Mesenchymal stem cell (in vitro differentiated cells and primary cell): ENCODE measurements at regions not wholly inside any gene's neighbourhood (a gene's known extent, or its start where the extent isn't known, plus 50 kb on each side); places are given as distances from the start of the nearest gene placed in this dataset.
"Not testable (repeated sequence)": the region's sequence is repeated elsewhere in the genome, so short reads cannot be mapped to it uniquely, and the experiment has no call there.

Experiments used
- DNase-seq: peaks from one replicate; pipeline ENCODE4 v3.0.0-alpha.2; 2013
- H2AFZ ChIP-seq: one replicate; pipeline ENCODE4 v1.6.1; 2013; ENCODE audit warnings: low read depth, mild to moderate bottlenecking, control low read depth, inconsistent platforms, low read length, moderate library complexity
- H2AK5ac ChIP-seq: 2 replicates; pipeline ENCODE4 v1.6.1; 2013; ENCODE audit warnings: low read length, moderate library complexity, mild to moderate bottlenecking, inconsistent platforms; ENCODE audit not compliant: severe bottlenecking
- H2BK120ac ChIP-seq: one replicate; pipeline ENCODE4 v1.6.1; 2013; ENCODE audit warnings: low read depth, mild to moderate bottlenecking, inconsistent platforms, low read length, moderate library complexity
- H2BK12ac ChIP-seq, 2 experiments: one replicate each; pipeline ENCODE4 v1.6.1; 2013; ENCODE audit warnings: inconsistent platforms in 2 of 2, low read length in 2 of 2, mild to moderate bottlenecking in 2 of 2, moderate library complexity in 2 of 2, control low read depth in 1 of 2
- H2BK15ac ChIP-seq: one replicate; pipeline ENCODE4 v1.6.1; 2013; ENCODE audit warnings: mild to moderate bottlenecking, low read depth, inconsistent platforms; ENCODE audit not compliant: poor library complexity, severe bottlenecking
- H2BK5ac ChIP-seq: 2 replicates; pipeline ENCODE4 v1.6.1; 2013; ENCODE audit warnings: low read depth, mild to moderate bottlenecking, low read length, control low read depth, inconsistent platforms; ENCODE audit not compliant: poor library complexity, severe bottlenecking
- H3K14ac ChIP-seq, 2 experiments: one replicate each; pipeline ENCODE4 v1.6.1; 2013; ENCODE audit warnings: inconsistent platforms in 2 of 2, low read length in 2 of 2, control low read depth in 1 of 2, mild to moderate bottlenecking in 1 of 2, moderate library complexity in 1 of 2
- H3K18ac ChIP-seq, 2 experiments: one replicate each; pipeline ENCODE4 v1.6.1; 2013; ENCODE audit warnings: inconsistent platforms in 2 of 2, low read length in 2 of 2, control low read depth in 1 of 2, low read depth in 1 of 2, mild to moderate bottlenecking in 1 of 2
- H3K23ac ChIP-seq, 2 experiments: one replicate each; pipeline ENCODE4 v1.6.1; 2013; ENCODE audit warnings: inconsistent platforms in 2 of 2, low read length in 2 of 2, mild to moderate bottlenecking in 2 of 2, moderate library complexity in 2 of 2, control low read depth in 1 of 2
- H3K27ac ChIP-seq: 2 replicates; pipeline ENCODE4 v1.5.1; 2013; ENCODE audit warnings: mild to moderate bottlenecking, moderate library complexity, low read length, control low read depth, inconsistent platforms; ENCODE audit not compliant: poor library complexity, severe bottlenecking
- H3K27me3 ChIP-seq, 2 experiments: 2 replicates each; pipeline versions ENCODE4 v1.6.1 to v1.7.0; 2013; ENCODE audit warnings: low read length in 2 of 2, mild to moderate bottlenecking in 2 of 2, moderate library complexity in 2 of 2, control low read depth in 1 of 2, inconsistent platforms in 1 of 2; ENCODE audit not compliant: control insufficient read depth in 1 of 2, insufficient read depth in 1 of 2
- H3K36me3 ChIP-seq, 2 experiments: 2 replicates each; pipeline versions ENCODE4 v1.6.1 to v1.7.0; 2013; ENCODE audit warnings: low read length in 2 of 2, control low read depth in 1 of 2, inconsistent platforms in 1 of 2, low read depth in 1 of 2, mild to moderate bottlenecking in 1 of 2; ENCODE audit not compliant: insufficient read depth in 2 of 2, control insufficient read depth in 1 of 2
- H3K4ac ChIP-seq, 2 experiments: one replicate each; pipeline ENCODE4 v1.6.1; 2013; ENCODE audit warnings: inconsistent platforms in 2 of 2, low read length in 2 of 2, mild to moderate bottlenecking in 2 of 2, moderate library complexity in 2 of 2, control low read depth in 1 of 2, low read depth in 1 of 2
- H3K4me1 ChIP-seq: 2 replicates; pipeline ENCODE4 v1.6.1; 2013; ENCODE audit warnings: low read depth, low read length, control low read depth; ENCODE audit not compliant: control insufficient read depth, insufficient read depth
- H3K4me2 ChIP-seq: 2 replicates; pipeline ENCODE4 v1.6.1; 2013; ENCODE audit warnings: low read length, mild to moderate bottlenecking, inconsistent platforms; ENCODE audit not compliant: poor library complexity, severe bottlenecking
- H3K4me3 ChIP-seq, 2 experiments: 2 replicates each; pipeline versions ENCODE4 v1.5.1 to v1.7.0; 2013; ENCODE audit warnings: low read length in 2 of 2, mild to moderate bottlenecking in 2 of 2, control low read depth in 1 of 2, low read depth in 1 of 2; ENCODE audit not compliant: insufficient read depth in 1 of 2
- H3K79me1 ChIP-seq: replicated peaks from 2 replicates; pipeline ENCODE4 v1.6.1; 2013; ENCODE audit warnings: mild to moderate bottlenecking, control low read depth, low read length, inconsistent platforms; ENCODE audit not compliant: poor library complexity, severe bottlenecking
- H3K9ac ChIP-seq: 2 replicates; pipeline ENCODE4 v1.7.0; 2013; ENCODE audit warnings: mild to moderate bottlenecking, low read length, moderate library complexity
- H3K9me3 ChIP-seq: 2 replicates; pipeline ENCODE4 v1.7.0; 2013; ENCODE audit warnings: mild to moderate bottlenecking, low read length; ENCODE audit not compliant: control insufficient read depth
- H4K8ac ChIP-seq: one replicate; pipeline ENCODE4 v1.6.1; 2013; ENCODE audit warnings: inconsistent platforms, mild to moderate bottlenecking, low read length, moderate library complexity
- H4K91ac ChIP-seq: one replicate; pipeline ENCODE4 v1.6.1; 2013; ENCODE audit warnings: mild to moderate bottlenecking, low read length, inconsistent platforms
- WGBS: methylation state at CpG from one replicate; pipeline ENCODE4 v1.1.7; 2013; ENCODE audit warnings: mixed read lengths; 5-methylcytosine and 5-hydroxymethylcytosine counted together

DNA sequence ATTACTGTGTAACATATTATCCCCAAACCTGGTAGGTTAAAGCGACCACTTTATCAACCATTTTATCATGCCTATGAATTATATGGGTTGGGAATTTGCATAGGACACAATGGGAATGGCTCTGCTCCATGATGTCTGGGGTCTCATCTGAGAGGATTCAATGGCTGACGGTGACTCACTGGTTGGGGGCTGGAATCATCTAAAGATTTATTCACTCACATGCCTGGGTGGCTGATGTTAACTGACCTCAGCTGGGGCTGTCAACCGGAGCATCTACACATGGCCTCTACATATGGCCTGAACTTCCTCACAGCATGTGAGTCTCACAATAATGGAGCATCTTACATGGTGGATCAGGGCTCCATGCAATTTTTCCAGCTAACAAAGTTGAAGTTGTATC lies 313.1 kb upstream of the PPP2R3A start:
- Histone ChIP-seq H3K36me3 (no peaks in the 10 kb centered on the region), H3K4me3 (no peak overlapping the region), H2BK12ac (no peak overlapping the region), H3K23ac (no peak overlapping the region), H3K18ac (no peak overlapping the region), H2BK15ac (no peak overlapping the region), H3K79me1 (no peaks in the 10 kb centered on the region), H3K27ac (no peak overlapping the region), H4K91ac (no peak overlapping the region), H3K4ac (no peak overlapping the region), H3K27me3 (no peaks in the 10 kb centered on the region), H3K9me3 (peaks cover 6% of the 10 kb centered on the region), H4K8ac (no peak overlapping the region), H3K4me1 (no peaks in the 10 kb centered on the region), H2AFZ (no peak overlapping the region), H2BK120ac (no peak overlapping the region), H2BK5ac (no peak overlapping the region), H3K4me2 (no peak overlapping the region), H3K9ac (no peak overlapping the region), H3K14ac (no peak overlapping the region), H2AK5ac (no peak overlapping the region)
- WGBS: 53% methylated on average over 2 of the region's 3 CpGs
- DNase-seq: no peak

DNA sequence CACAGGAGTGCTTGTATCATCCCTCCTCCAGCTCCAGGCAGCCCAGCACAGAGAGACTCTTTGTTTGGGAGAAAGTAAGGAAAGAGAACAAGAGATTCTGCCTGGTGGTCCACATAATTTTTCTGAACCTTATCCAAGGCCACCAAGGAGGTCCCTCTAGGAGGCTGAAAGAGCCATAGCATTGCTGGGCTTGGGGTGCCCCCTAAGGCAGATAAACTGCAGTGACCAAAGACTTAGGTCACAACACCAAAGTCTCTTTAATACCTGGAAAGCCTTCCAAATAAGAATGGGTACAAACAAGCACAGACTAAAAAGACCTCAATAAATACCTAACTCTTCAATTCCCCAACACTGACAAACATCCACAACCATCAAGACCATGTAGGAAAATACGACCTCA lies 310.2 kb upstream of the PPP2R3A start:
- no peak overlapping the region for H4K91ac ChIP-seq
- no peaks in the 10 kb centered on the region for H3K4me1 ChIP-seq
- 68% methylated on average over 1 of the region's 1 CpG for WGBS

DNA sequence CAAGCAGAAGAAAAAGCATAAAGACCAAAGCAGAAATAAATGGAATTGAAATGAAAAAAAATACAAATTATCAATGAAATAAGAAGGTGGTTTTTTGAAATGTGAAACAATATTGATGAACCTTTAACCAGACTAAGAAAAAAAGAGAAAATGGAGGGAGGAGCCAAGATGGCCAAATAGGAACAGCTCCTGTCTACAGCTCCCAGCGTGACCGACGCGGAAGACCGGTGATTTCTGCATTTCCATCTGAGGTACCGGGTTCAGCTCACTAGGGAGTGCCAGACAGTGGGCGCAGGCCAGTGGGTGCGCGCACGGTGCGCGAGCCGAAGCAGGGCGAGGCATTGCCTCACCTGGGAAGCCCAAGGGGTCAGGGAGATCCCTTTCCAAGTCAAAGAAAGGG lies 307.1 kb upstream of the PPP2R3A start:
- H4K8ac ChIP-seq, H2AFZ ChIP-seq, H2BK15ac ChIP-seq, H3K18ac ChIP-seq, H3K4me2 ChIP-seq, DNase-seq, H3K23ac ChIP-seq, H3K4ac ChIP-seq, H2BK5ac ChIP-seq, H3K27me3 ChIP-seq, H3K14ac ChIP-seq, H2BK120ac ChIP-seq, H4K91ac ChIP-seq, H3K79me1 ChIP-seq, H3K9ac ChIP-seq, H2BK12ac ChIP-seq, H3K27ac ChIP-seq, H3K4me1 ChIP-seq, H3K9me3 ChIP-seq, H3K36me3 ChIP-seq, H2AK5ac ChIP-seq, H3K4me3 ChIP-seq: not testable (repeated sequence)
- WGBS: 23% methylated on average over 14 of the region's 14 CpGs

More for the DNA sequence above, 310.2 kb upstream of the PPP2R3A start:
- Histone ChIP-seq H3K79me1 (no peaks in the 10 kb centered on the region), H3K14ac (no peak overlapping the region), H3K9me3 (peaks cover 4% of the 10 kb centered on the region), H3K36me3 (no peaks in the 10 kb centered on the region), H2AFZ (no peak overlapping the region), H2BK5ac (no peak overlapping the region), H2AK5ac (no peak overlapping the region), H2BK15ac (no peak overlapping the region), H3K18ac (no peak overlapping the region), H3K4me3 (no peak overlapping the region), H3K27ac (no peak overlapping the region), H3K9ac (no peak overlapping the region), H3K27me3 (no peaks in the 10 kb centered on the region), H4K8ac (no peak overlapping the region), H3K4me2 (no peak overlapping the region), H2BK12ac (no peak overlapping the region), H3K4ac (no peak overlapping the region), H3K23ac (no peak overlapping the region), H2BK120ac (no peak overlapping the region)
- DNase-seq: no peak

DNA sequence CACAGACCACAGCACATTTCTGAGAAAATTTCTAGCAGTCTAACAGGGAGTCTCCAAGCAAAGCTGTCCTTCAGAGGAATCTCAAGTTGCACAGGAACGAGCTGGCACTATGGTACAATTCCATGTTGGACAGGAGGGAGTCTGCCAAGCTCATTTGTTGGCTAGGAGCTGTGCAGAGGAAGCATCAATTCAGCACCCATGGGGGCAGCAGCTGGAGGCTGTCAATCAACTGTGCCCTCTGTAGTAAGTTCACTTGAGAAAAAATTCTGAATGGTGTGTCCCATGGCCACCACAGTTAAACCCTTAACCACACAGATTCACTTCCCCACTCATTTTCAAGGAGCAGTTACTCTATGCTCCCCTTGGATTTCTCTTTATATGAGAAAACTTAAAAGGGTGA lies 298.5 kb upstream of the PPP2R3A start:
- WGBS: 33% methylated on average over 1 of the region's 1 CpG
- Histone ChIP-seq H3K23ac (no peak overlapping the region), H3K18ac (no peak overlapping the region), H3K4me1 (no peaks in the 10 kb centered on the region), H3K4me2 (no peak overlapping the region), H3K79me1 (no peaks in the 10 kb centered on the region), H2BK120ac (no peak overlapping the region), H2BK5ac (no peak overlapping the region), H4K8ac (no peak overlapping the region), H3K9me3 (peaks cover 9% of the 10 kb centered on the region), H2BK12ac (no peak overlapping the region), H3K14ac (no peak overlapping the region), H3K36me3 (no peaks in the 10 kb centered on the region), H2AK5ac (no peak overlapping the region), H4K91ac (no peak overlapping the region), H3K27me3 (no peaks in the 10 kb centered on the region), H3K4me3 (no peak overlapping the region), H3K4ac (no peak overlapping the region), H3K27ac (no peak overlapping the region), H2BK15ac (no peak overlapping the region), H2AFZ (no peak overlapping the region), H3K9ac (no peak overlapping the region)
- DNase-seq: no peak
